ENCODE measurements at regions not wholly inside any gene's neighbourhood (a gene's known extent, or its start where the extent isn't known, plus 50 kb on each side); places are given as distances from the start of the nearest gene placed in this dataset.

DNA sequence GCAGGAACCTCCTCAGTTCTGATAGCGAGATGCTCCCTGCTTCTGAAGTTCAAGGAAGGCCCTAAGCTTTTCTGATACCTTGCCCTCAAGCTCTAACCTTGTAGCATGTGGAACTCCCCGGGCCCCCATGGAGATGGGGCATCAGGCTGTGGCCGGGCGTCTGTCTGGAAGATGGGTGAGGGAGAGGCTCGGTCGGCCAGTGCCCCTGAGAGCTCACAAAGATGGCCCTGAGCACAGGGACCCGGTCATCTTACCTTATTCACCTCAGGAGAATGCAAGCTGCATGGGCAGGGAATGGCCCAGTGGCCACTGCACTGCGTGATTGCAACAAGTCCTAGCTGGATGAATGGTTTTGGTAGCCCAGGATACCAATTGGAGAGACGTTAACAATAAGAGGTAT lies 830.3 kb downstream of the TBC1D22A start:
- TF ChIP-seq EZH2 (IDR thresholded peaks at IDR 0.05; ENCODE audit: low read depth, unreplicated experiment) (no peak), EZH2phosphoT487 (IDR thresholded peaks at IDR 0.05; ENCODE audit: unreplicated experiment) (no peak), STAT1 (IDR thresholded peaks at IDR 0.05; ENCODE audit: unreplicated experiment) (no peak), NANOG (IDR thresholded peaks at IDR 0.05; ENCODE audit: borderline replicate concordance) (no peak), POLR2AphosphoS5 (IDR thresholded peaks at IDR 0.05; ENCODE audit: low read depth) (no peak), CREB1 (CRISPR knock-in tag; IDR thresholded peaks at IDR 0.05; ENCODE audit: low read depth) (no peak), ZNF331 (CRISPR knock-in tag; IDR thresholded peaks at IDR 0.05; ENCODE audit: low read depth) (no peak), JUNB (IDR thresholded peaks at IDR 0.05; ENCODE audit: unreplicated experiment) (no peak)
- TF ChIP-seq, protein P1, sequence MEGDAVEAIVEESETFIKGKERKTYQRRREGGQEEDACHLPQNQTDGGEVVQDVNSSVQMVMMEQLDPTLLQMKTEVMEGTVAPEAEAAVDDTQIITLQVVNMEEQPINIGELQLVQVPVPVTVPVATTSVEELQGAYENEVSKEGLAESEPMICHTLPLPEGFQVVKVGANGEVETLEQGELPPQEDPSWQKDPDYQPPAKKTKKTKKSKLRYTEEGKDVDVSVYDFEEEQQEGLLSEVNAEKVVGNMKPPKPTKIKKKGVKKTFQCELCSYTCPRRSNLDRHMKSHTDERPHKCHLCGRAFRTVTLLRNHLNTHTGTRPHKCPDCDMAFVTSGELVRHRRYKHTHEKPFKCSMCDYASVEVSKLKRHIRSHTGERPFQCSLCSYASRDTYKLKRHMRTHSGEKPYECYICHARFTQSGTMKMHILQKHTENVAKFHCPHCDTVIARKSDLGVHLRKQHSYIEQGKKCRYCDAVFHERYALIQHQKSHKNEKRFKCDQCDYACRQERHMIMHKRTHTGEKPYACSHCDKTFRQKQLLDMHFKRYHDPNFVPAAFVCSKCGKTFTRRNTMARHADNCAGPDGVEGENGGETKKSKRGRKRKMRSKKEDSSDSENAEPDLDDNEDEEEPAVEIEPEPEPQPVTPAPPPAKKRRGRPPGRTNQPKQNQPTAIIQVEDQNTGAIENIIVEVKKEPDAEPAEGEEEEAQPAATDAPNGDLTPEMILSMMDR (conservative IDR thresholded peaks at IDR 0.05; ENCODE audit: low read depth in 2 of 2): no peak
- TF ChIP-seq, protein P2, sequence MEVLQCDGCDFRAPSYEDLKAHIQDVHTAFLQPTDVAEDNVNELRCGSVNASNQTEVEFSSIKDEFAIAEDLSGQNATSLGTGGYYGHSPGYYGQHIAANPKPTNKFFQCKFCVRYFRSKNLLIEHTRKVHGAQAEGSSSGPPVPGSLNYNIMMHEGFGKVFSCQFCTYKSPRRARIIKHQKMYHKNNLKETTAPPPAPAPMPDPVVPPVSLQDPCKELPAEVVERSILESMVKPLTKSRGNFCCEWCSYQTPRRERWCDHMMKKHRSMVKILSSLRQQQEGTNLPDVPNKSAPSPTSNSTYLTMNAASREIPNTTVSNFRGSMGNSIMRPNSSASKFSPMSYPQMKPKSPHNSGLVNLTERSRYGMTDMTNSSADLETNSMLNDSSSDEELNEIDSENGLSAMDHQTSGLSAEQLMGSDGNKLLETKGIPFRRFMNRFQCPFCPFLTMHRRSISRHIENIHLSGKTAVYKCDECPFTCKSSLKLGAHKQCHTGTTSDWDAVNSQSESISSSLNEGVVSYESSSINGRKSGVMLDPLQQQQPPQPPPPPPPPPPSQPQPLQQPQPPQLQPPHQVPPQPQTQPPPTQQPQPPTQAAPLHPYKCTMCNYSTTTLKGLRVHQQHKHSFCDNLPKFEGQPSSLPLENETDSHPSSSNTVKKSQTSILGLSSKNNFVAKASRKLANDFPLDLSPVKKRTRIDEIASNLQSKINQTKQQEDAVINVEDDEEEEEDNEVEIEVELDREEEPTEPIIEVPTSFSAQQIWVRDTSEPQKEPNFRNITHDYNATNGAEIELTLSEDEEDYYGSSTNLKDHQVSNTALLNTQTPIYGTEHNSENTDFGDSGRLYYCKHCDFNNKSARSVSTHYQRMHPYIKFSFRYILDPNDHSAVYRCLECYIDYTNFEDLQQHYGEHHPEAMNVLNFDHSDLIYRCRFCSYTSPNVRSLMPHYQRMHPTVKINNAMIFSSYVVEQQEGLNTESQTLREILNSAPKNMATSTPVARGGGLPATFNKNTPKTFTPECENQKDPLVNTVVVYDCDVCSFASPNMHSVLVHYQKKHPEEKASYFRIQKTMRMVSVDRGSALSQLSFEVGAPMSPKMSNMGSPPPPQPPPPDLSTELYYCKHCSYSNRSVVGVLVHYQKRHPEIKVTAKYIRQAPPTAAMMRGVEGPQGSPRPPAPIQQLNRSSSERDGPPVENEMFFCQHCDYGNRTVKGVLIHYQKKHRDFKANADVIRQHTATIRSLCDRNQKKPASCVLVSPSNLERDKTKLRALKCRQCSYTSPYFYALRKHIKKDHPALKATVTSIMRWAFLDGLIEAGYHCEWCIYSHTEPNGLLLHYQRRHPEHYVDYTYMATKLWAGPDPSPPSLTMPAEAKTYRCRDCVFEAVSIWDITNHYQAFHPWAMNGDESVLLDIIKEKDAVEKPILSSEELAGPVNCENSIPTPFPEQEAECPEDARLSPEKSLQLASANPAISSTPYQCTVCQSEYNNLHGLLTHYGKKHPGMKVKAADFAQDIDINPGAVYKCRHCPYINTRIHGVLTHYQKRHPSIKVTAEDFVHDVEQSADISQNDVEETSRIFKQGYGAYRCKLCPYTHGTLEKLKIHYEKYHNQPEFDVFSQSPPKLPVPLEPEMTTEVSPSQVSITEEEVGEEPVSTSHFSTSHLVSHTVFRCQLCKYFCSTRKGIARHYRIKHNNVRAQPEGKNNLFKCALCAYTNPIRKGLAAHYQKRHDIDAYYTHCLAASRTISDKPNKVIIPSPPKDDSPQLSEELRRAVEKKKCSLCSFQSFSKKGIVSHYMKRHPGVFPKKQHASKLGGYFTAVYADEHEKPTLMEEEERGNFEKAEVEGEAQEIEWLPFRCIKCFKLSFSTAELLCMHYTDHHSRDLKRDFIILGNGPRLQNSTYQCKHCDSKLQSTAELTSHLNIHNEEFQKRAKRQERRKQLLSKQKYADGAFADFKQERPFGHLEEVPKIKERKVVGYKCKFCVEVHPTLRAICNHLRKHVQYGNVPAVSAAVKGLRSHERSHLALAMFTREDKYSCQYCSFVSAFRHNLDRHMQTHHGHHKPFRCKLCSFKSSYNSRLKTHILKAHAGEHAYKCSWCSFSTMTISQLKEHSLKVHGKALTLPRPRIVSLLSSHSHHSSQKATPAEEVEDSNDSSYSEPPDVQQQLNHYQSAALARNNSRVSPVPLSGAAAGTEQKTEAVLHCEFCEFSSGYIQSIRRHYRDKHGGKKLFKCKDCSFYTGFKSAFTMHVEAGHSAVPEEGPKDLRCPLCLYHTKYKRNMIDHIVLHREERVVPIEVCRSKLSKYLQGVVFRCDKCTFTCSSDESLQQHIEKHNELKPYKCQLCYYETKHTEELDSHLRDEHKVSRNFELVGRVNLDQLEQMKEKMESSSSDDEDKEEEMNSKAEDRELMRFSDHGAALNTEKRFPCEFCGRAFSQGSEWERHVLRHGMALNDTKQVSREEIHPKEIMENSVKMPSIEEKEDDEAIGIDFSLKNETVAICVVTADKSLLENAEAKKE (CRISPR knock-in tag; IDR thresholded peaks at IDR 0.05): no peak
- TF ChIP-seq, protein P3, sequence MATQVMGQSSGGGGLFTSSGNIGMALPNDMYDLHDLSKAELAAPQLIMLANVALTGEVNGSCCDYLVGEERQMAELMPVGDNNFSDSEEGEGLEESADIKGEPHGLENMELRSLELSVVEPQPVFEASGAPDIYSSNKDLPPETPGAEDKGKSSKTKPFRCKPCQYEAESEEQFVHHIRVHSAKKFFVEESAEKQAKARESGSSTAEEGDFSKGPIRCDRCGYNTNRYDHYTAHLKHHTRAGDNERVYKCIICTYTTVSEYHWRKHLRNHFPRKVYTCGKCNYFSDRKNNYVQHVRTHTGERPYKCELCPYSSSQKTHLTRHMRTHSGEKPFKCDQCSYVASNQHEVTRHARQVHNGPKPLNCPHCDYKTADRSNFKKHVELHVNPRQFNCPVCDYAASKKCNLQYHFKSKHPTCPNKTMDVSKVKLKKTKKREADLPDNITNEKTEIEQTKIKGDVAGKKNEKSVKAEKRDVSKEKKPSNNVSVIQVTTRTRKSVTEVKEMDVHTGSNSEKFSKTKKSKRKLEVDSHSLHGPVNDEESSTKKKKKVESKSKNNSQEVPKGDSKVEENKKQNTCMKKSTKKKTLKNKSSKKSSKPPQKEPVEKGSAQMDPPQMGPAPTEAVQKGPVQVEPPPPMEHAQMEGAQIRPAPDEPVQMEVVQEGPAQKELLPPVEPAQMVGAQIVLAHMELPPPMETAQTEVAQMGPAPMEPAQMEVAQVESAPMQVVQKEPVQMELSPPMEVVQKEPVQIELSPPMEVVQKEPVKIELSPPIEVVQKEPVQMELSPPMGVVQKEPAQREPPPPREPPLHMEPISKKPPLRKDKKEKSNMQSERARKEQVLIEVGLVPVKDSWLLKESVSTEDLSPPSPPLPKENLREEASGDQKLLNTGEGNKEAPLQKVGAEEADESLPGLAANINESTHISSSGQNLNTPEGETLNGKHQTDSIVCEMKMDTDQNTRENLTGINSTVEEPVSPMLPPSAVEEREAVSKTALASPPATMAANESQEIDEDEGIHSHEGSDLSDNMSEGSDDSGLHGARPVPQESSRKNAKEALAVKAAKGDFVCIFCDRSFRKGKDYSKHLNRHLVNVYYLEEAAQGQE (IDR thresholded peaks at IDR 0.05; ENCODE audit: unreplicated experiment): no peak

Measured in GM23338 (cell line).